Trophoblast cell (in vitro differentiated cells and primary cell): ENCODE measurements at regions not wholly inside any gene's neighbourhood (a gene's known extent, or its start where the extent isn't known, plus 50 kb on each side); places are given as distances from the start of the nearest gene placed in this dataset.

Experiments used
- DNase-seq, 2 donors: peaks; one replicate each; pipeline ENCODE4 v3.0.0-alpha.2; 2016
- H2AFZ ChIP-seq: 2 replicates; pipeline ENCODE4 v1.6.1; 2013; ENCODE audit warnings: low read length, moderate library complexity, mild to moderate bottlenecking; ENCODE audit not compliant: insufficient read depth, poor library complexity
- H2AK5ac ChIP-seq: 2 replicates; pipeline ENCODE4 v1.6.1; 2013; ENCODE audit warnings: mild to moderate bottlenecking, low read length
- H2BK120ac ChIP-seq: 2 replicates; pipeline ENCODE4 v1.6.1; 2013; ENCODE audit warnings: low read length, mild to moderate bottlenecking, moderate library complexity; ENCODE audit not compliant: insufficient read depth, poor library complexity
- H2BK12ac ChIP-seq: 2 replicates; pipeline ENCODE4 v1.6.1; 2013; ENCODE audit warnings: mild to moderate bottlenecking, low read length, moderate library complexity
- H2BK5ac ChIP-seq: 2 replicates; pipeline ENCODE4 v1.6.1; 2013; ENCODE audit warnings: low read length, low read depth, moderate library complexity, mild to moderate bottlenecking; ENCODE audit not compliant: poor library complexity
- H3K14ac ChIP-seq: 2 replicates; pipeline ENCODE4 v1.6.1; 2013; ENCODE audit warnings: mild to moderate bottlenecking, low read length
- H3K18ac ChIP-seq: 2 replicates; pipeline ENCODE4 v1.6.1; 2013; ENCODE audit warnings: mild to moderate bottlenecking, low read length
- H3K23ac ChIP-seq: 2 replicates; pipeline ENCODE4 v1.6.1; 2013; ENCODE audit warnings: low read length
- H3K27ac ChIP-seq: 2 replicates; pipeline ENCODE4 v1.5.1; 2013; ENCODE audit warnings: low read depth, mild to moderate bottlenecking, inconsistent platforms, low read length, moderate library complexity
- H3K27me3 ChIP-seq: 2 replicates; pipeline ENCODE4 v1.6.1; 2013; ENCODE audit warnings: inconsistent platforms, mild to moderate bottlenecking, low read length, moderate library complexity; ENCODE audit not compliant: insufficient read depth
- H3K36me3 ChIP-seq, 2 experiments: 1 replicate in 1 of 2; 2 replicates in 1 of 2; pipeline ENCODE4 v1.6.1; 2013; ENCODE audit warnings: low read length in 2 of 2, mild to moderate bottlenecking in 2 of 2, moderate library complexity in 1 of 2; ENCODE audit not compliant: insufficient read depth in 2 of 2, control insufficient read depth in 1 of 2
- H3K4ac ChIP-seq: 2 replicates; pipeline ENCODE4 v1.6.1; 2013; ENCODE audit warnings: low read depth, mild to moderate bottlenecking, low read length, moderate library complexity
- H3K4me1 ChIP-seq, 2 experiments: 1 replicate in 1 of 2; 2 replicates in 1 of 2; pipeline ENCODE4 v1.6.1; 2013; ENCODE audit warnings: low read length in 2 of 2, mild to moderate bottlenecking in 2 of 2, moderate library complexity in 1 of 2; ENCODE audit not compliant: insufficient read depth in 2 of 2, control insufficient read depth in 1 of 2
- H3K4me2 ChIP-seq: 2 replicates; pipeline ENCODE4 v1.6.1; 2013; ENCODE audit warnings: inconsistent platforms, mild to moderate bottlenecking, low read length, moderate library complexity
- H3K4me3 ChIP-seq: 2 replicates; pipeline ENCODE4 v1.5.1; 2013; ENCODE audit warnings: mild to moderate bottlenecking, low read depth, low read length, inconsistent platforms
- H3K79me1 ChIP-seq: one replicate; pipeline ENCODE4 v1.6.1; 2013; ENCODE audit warnings: low read length
- H3K79me2 ChIP-seq: 2 replicates; pipeline ENCODE4 v1.6.1; 2013; ENCODE audit warnings: low read length, mild to moderate bottlenecking; ENCODE audit not compliant: control insufficient read depth, insufficient read depth, poor library complexity
- H3K9ac ChIP-seq: 2 replicates; pipeline ENCODE4 v1.6.1; 2013; ENCODE audit warnings: mild to moderate bottlenecking, low read length
- H3K9me3 ChIP-seq: 2 replicates; pipeline ENCODE4 v1.6.1; 2013; ENCODE audit warnings: low read depth, mild to moderate bottlenecking, control low read depth, inconsistent platforms, low read length; ENCODE audit not compliant: insufficient read depth
- H4K12ac ChIP-seq: 2 replicates; pipeline ENCODE4 v1.6.1; 2013; ENCODE audit warnings: low read depth, mild to moderate bottlenecking, low read length, moderate library complexity
- H4K8ac ChIP-seq: 2 replicates; pipeline ENCODE4 v1.6.1; 2013; ENCODE audit warnings: low read depth, mild to moderate bottlenecking, low read length, moderate library complexity
- H4K91ac ChIP-seq: one replicate; pipeline ENCODE4 v1.6.1; 2013; ENCODE audit warnings: low read depth, mild to moderate bottlenecking, low read length, moderate library complexity
- WGBS: extraction: QIAGEN DNeasy Blood & Tissue Kit; methylation state at CpG from one replicate; pipeline ENCODE4 v1.1.7; 2013; ENCODE audit warnings: missing lambda C conversion rate; ENCODE audit not compliant: insufficient read length, insufficient coverage; ENCODE audit errors: extremely low coverage; 5-methylcytosine and 5-hydroxymethylcytosine counted together

DNA sequence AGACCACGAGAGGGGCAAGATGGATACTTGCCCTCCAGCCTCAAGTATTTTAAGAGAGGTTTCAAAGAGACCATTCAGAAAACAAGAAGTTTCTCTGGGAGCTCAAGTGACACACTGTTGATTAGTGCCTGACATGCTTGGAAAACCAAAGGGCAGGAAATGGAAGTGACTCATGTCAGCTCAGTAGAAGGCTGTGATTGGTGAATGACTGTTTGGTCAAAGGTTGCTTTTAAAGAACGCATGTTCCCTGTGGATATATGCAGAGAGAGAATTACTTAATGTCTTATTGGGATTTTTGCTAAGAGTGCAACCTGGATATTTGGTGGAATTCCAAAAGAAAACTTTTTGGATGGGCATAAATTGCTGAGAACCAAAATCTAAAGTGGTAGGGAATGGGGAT is 549.9 kb downstream of the XIRP2 start:
- H3K79me1 ChIP-seq: no peaks in the 10 kb centered on the region
- H3K18ac ChIP-seq: no peak overlapping the region
- H2BK12ac ChIP-seq: no peak overlapping the region
- no peak for DNase-seq
- no peaks in the 10 kb centered on the region for H3K9me3 ChIP-seq
- no peak overlapping the region for H3K9ac ChIP-seq
- H4K12ac ChIP-seq: no peak overlapping the region
- H2BK120ac ChIP-seq: no peak overlapping the region
- H3K79me2 ChIP-seq: no peaks in the 10 kb centered on the region
- H3K23ac ChIP-seq: no peak overlapping the region
- no peak overlapping the region for H3K27ac ChIP-seq
- no CpG with 5 or more reads among the region's 2 CpGs for WGBS
- H2AK5ac ChIP-seq: no peak overlapping the region
- no peaks in the 10 kb centered on the region for H3K36me3 ChIP-seq
- no peak overlapping the region for H3K4ac ChIP-seq
- H3K4me2 ChIP-seq: no peak overlapping the region
- no peak overlapping the region for H4K91ac ChIP-seq
- H4K8ac ChIP-seq: no peak overlapping the region
- H3K4me1 ChIP-seq: no peaks in the 10 kb centered on the region
- no peaks in the 10 kb centered on the region for H3K27me3 ChIP-seq
- H3K14ac ChIP-seq: no peak overlapping the region
- H2BK5ac ChIP-seq: no peak overlapping the region
- H3K4me3 ChIP-seq: no peak overlapping the region
- H2AFZ ChIP-seq: no peak overlapping the region

DNA sequence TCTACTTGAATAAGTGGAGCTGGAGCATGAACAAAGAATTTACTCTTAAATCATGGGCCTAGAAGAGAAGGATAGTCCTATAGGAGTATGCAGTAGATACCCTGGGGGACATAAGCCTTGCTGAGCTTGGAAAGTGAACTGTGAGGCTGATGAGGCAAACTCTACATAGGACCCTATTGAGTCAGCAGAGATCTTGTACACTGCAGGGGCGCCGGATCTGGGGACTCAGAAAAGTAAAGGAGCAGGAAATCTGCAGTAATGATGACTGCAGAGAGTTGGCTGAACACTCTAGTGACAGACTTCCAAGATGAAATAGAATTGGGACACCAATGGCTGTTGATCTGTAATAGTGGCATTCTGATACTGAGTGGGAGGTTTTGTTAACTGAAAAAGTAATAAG is 543.7 kb downstream of the XIRP2 start:
- no peak overlapping the region for H3K4ac ChIP-seq
- H2BK5ac ChIP-seq: no peak overlapping the region
- H3K4me2 ChIP-seq: no peak overlapping the region
- H2BK120ac ChIP-seq: no peak overlapping the region
- no peak overlapping the region for H2AFZ ChIP-seq
- no peak overlapping the region for H4K91ac ChIP-seq
- H4K8ac ChIP-seq: no peak overlapping the region
- DNase-seq: no peak
- no peaks in the 10 kb centered on the region for H3K79me1 ChIP-seq
- H3K9ac ChIP-seq: no peak overlapping the region
- no peak overlapping the region for H2AK5ac ChIP-seq
- no peaks in the 10 kb centered on the region for H3K4me1 ChIP-seq
- no peak overlapping the region for H4K12ac ChIP-seq
- H2BK12ac ChIP-seq: no peak overlapping the region
- H3K27me3 ChIP-seq: no peaks in the 10 kb centered on the region
- no peak overlapping the region for H3K4me3 ChIP-seq
- no peaks in the 10 kb centered on the region for H3K36me3 ChIP-seq
- no peaks in the 10 kb centered on the region for H3K9me3 ChIP-seq
- no peak overlapping the region for H3K27ac ChIP-seq
- H3K14ac ChIP-seq: no peak overlapping the region
- no peak overlapping the region for H3K18ac ChIP-seq
- no peaks in the 10 kb centered on the region for H3K79me2 ChIP-seq
- no peak overlapping the region for H3K23ac ChIP-seq
- WGBS: no CpG with 5 or more reads among the region's 2 CpGs

DNA sequence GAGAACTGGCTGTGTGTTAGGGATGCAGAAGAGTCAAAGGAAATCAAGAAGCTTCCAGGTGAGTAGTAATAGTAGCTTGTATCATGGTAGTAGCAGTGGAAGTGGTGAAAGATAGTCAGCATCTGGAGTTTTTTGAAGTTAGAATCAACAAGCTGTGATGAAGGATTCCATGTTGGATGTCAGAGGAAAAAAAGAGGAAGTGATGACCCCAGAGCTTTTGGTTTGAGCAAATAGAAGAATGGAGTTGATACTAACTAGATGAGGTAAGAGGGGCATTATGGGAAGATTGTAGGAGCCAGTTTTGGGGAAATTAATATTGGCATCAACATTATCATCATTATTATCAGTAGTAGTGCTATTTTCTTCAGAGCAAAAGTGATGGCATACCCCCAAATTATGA is 542.2 kb downstream of the XIRP2 start:
- H2AFZ ChIP-seq: no peak overlapping the region
- H3K4me3 ChIP-seq: no peak overlapping the region
- no peak overlapping the region for H3K23ac ChIP-seq
- no peak overlapping the region for H3K9ac ChIP-seq
- no peak overlapping the region for H4K91ac ChIP-seq
- H2BK120ac ChIP-seq: no peak overlapping the region
- no peaks in the 10 kb centered on the region for H3K79me1 ChIP-seq
- no peak for DNase-seq
- H4K8ac ChIP-seq: no peak overlapping the region
- H3K4ac ChIP-seq: no peak overlapping the region
- no peaks in the 10 kb centered on the region for H3K4me1 ChIP-seq
- H3K14ac ChIP-seq: no peak overlapping the region
- no peaks in the 10 kb centered on the region for H3K9me3 ChIP-seq
- no peak overlapping the region for H4K12ac ChIP-seq
- no peak overlapping the region for H3K4me2 ChIP-seq
- H3K27me3 ChIP-seq: no peaks in the 10 kb centered on the region
- H3K36me3 ChIP-seq: no peaks in the 10 kb centered on the region
- no peak overlapping the region for H3K18ac ChIP-seq
- no peak overlapping the region for H2BK5ac ChIP-seq
- no peak overlapping the region for H2BK12ac ChIP-seq
- H3K79me2 ChIP-seq: no peaks in the 10 kb centered on the region
- no peak overlapping the region for H2AK5ac ChIP-seq
- no peak overlapping the region for H3K27ac ChIP-seq

DNA sequence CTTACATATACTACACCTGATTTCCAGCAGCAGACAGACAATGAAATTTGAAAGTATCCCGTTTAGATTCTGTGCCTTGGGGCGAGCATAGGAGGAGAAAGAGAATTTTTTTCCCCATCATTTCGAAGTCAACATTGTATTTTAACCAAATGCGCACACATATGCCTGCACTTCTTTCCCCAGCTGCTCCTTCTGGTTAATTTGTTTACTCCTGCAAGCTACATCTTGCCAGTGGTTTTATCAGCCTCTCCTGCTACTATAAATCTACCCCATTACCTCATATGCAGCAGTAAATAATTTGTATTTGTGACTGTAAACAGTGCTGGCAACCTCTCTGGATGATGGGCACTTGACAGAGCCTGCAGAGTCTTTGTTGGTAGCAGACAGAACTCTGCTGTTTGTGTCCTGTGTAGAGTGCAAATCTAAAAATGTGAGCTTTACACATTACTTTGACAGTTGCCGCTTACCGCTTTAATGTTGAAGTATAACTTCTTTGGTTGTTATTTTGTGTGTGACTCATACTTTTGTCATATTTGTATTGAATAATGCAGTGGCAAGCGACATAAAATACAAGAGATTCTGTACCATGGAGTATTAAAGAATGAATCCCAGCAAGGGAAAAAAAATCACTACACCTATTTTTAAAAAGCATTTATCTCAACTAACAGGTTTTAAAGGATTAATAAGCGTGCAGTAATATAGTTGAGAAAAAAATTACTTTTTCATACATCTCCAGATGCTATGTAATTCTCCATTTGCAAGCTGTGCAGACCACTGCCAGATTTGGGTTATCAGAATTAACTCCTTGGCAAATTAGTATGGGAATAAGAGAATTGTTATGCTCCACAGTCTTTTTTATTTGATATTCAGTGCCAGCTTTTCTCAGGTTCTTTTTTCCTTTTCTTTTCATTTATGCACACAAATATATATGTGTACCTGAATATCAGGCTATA is 536.8 kb downstream of the XIRP2 start:
- H4K8ac ChIP-seq: no peak overlapping the region
- H2BK120ac ChIP-seq: no peak overlapping the region
- no peak overlapping the region for H3K4me2 ChIP-seq
- no peaks in the 10 kb centered on the region for H3K36me3 ChIP-seq
- WGBS: no CpG with 5 or more reads among the region's 8 CpGs
- H2AK5ac ChIP-seq: no peak overlapping the region
- H4K91ac ChIP-seq: no peak overlapping the region
- H3K27ac ChIP-seq: no peak overlapping the region
- H4K12ac ChIP-seq: no peak overlapping the region
- no peak overlapping the region for H2BK12ac ChIP-seq
- no peak overlapping the region for H2AFZ ChIP-seq
- H3K18ac ChIP-seq: no peak overlapping the region
- no peaks in the 10 kb centered on the region for H3K9me3 ChIP-seq
- H3K79me2 ChIP-seq: no peaks in the 10 kb centered on the region
- no peaks in the 10 kb centered on the region for H3K27me3 ChIP-seq
- H3K4ac ChIP-seq: no peak overlapping the region
- H3K4me1 ChIP-seq: no peaks in the 10 kb centered on the region
- H3K79me1 ChIP-seq: no peaks in the 10 kb centered on the region
- no peak overlapping the region for H3K23ac ChIP-seq
- no peak overlapping the region for H2BK5ac ChIP-seq
- H3K4me3 ChIP-seq: no peak overlapping the region
- H3K9ac ChIP-seq: no peak overlapping the region
- no peak overlapping the region for H3K14ac ChIP-seq
- no peak for DNase-seq
